Stimulated activated CD4-positive, alpha-beta T cell treated with anti-CD3 and anti-CD28 coated beads, Interleukin-15, amount 100 ng/mL, for 1 hour (primary cell): ENCODE measurements at regions not wholly inside any gene's neighbourhood (a gene's known extent, or its start where the extent isn't known, plus 50 kb on each side); places are given as distances from the start of the nearest gene placed in this dataset.

Experiments used
- DNase-seq, 2 donors: peaks; one replicate each; pipeline ENCODE4 v3.0.0-alpha.2; 2020; ENCODE audit warnings: low read depth in 1 of 2, low spot score in 1 of 2

DNA sequence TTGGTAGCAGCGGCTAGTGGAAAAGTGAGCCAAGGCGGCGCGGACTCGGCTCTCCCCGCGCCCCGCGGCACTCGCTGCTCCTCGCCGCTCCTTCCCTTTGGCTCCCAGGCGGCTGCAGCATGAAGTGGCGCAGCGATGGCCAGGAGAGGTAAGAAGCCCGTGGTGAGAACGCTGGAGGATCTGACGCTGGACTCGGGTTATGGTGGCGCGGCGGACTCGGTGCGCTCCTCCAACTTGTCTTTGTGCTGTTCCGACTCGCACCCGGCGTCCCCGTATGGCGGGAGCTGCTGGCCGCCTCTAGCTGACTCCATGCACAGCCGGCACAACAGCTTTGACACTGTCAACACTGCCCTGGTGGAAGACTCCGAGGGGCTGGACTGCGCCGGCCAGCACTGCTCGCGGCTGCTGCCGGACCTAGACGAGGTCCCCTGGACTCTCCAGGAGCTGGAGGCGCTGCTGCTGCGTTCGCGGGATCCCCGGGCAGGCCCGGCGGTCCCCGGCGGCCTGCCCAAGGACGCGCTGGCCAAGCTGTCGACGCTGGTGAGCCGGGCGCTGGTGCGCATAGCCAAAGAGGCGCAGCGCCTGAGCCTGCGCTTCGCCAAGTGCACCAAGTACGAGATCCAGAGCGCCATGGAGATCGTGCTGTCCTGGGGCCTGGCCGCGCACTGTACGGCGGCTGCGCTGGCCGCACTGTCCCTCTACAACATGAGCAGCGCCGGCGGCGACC lies 225.6 kb upstream of the CRY1 start:
- peak in 1 of 2 donors; percentile 21 for DNase-seq

DNA sequence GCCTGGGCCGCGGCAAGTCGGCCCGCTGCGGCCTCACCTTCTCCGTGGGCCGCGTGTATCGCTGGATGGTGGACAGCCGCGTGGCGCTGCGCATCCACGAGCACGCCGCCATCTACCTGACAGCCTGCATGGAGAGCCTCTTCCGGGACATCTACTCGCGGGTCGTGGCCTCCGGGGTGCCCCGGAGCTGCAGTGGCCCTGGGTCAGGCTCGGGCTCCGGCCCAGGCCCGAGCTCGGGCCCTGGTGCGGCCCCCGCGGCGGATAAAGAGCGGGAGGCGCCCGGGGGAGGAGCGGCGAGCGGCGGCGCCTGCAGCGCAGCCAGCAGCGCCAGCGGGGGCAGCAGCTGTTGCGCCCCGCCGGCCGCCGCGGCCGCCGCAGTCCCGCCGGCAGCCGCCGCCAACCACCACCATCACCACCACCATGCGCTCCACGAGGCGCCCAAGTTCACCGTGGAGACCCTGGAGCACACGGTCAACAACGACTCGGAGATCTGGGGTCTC lies 226.2 kb upstream of the CRY1 start:
- no peak for DNase-seq

- DNase-seq, result peak; percentile 56 to 74
Observed at GRCh38 chr12:107320033-107320928, 226.9 kb upstream of the CRY1 start.

DNA sequence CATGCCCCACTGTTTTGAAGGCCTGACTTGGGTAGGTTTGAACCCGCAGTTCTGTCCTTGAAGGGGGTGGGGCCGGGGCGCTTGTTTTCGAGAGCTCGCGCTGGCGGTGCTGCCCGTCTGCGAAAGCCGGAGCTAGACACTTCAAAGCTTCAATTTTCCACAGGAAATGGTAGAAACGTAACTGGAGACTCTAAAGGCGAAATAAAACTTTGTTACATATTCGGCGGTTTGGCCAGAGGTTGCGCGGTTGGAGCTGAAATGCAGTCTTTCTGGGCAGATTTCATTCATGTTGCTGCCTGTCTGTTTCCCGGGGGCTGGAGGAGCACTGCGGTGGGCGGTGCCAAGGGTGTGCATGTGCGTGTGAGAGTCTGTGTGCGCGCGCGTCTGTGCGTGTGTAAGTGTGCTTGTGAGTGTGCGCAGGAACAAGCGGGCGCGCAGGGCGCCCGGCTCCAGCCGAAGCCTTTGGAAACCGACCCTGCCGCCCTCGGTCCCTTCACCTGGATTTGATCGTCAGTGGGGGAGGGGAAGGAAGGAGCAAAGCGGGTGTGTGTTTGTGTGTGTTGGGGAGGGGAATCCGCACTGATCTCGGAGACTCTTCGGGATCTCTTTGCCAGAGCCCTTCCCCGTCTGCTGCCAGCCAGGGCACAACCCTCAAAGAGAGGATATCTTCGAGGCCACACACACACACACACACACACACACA lies 227.7 kb upstream of the CRY1 start:
- DNase-seq, result peak; percentile 42 to 54

GRCh38 chr12:107322063-107322462 lies 228.7 kb upstream of the CRY1 start:
- peak in 1 of 2 donors; percentile 4 for DNase-seq

GRCh38 chr12:107325075-107325608 lies 231.8 kb upstream of the CRY1 start:
- no peak for DNase-seq

- DNase-seq, result no peak
Observed at GRCh38 chr12:107326237-107326636, 232.9 kb upstream of the CRY1 start.

DNA sequence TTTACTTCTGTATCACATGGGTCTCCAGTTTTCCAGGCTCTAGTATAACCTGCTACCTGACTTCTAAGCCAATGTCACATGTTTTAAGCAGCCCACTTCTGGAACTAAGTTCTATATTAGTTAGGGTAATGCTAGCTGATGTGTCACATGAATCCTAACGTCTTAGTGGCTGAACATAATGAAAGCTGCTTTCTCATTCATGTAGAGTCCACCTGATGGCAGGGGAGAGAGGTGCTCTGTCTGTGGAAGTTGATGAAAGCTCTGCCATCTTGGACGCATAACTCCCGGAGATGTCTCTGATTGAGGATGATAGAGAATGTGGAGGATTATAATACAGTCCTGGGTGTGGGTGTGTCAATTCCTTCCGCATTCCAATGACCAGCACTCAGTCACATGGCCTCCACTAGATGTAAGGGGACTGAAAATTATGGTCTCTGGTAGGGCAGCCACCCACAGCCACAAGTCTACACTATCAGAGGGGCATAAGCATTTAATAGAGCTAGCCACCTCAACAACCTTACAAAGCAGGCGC lies 234.4 kb upstream of the CRY1 start:
- no peak for DNase-seq

- no peak for DNase-seq
Observed at GRCh38 chr12:107328442-107329133, 235.2 kb upstream of the CRY1 start.

DNA sequence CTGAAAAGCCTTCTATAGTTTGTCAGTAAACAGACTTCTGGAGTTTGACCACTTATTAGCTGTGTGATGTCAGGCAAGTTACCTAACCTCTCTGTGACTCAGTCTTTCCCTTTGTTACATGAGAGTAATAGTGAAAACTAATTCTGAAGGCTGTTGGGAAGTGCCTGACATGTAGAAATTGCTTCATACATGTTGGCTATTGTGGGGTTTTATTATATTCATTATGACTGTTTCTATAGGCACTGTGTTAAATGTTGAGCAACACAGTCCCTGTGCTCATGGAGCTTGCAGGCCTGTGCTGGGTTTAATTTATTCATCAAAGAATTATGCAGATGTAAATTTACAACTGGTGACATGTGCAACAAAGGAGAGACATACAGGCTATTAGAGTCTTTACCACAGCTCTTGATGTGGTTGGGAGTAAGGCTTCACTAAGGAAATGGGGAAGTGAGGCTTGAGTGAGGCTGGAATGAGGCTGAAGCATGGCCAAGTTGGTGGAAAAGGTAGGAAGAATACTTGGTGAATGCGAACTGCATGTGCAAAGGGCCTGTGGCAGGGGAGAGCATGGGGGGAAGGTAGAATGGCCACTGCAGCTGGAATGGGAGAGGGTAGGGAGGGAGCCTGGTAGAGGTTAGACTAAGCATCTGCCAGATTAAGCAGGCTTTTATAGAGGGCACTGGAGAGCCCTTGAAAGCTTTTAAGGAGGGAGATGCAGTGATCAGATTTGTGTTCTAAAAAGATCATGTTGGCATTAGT lies 236.4 kb upstream of the CRY1 start:
- no peak for DNase-seq

GRCh38 chr12:107330831-107331431 lies 237.6 kb upstream of the CRY1 start:
- no peak for DNase-seq

DNA sequence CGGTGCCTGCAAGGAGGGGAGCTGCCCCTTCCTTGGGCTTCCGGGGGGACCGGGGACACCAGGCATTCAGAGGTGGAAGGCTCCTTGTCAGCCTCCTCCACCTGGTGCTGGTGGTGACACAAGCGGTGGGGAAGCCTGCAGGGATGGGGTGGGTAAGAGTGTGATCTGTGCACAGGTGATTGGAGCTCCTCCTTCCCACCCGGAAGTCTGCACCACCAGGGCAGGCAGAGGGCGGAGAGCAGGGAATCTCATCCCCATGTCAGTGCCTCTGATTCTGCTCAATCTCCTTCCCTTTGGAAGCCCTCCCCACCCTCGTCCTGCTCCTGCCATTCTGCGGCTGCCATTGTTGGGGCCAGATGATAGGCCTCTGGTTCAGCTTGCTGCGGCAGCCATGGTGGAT lies 238.1 kb upstream of the CRY1 start:
- no peak for DNase-seq

- DNase-seq, result no peak
Observed at GRCh38 chr12:107331912-107332311, 238.6 kb upstream of the CRY1 start.

DNA sequence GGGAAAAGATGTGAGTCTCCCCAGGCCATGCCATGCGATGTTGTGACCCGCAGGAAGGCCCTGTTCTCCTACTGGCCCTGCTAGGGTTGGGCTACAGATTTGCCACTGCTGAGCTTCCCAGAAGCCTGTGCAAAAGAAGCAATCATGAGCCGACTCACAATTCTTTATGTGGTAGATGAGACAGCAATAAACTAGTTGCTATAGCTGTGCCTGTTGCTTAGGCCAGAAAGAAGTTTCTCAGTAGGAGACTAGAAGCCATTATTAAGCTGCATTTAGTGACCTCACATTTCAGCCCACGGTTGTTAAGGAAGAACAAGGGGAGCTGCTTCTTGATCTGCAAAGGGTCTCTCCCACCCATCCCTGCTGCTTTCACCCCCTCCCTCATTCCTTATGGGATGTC lies 239.4 kb upstream of the CRY1 start:
- DNase-seq, result no peak

DNA sequence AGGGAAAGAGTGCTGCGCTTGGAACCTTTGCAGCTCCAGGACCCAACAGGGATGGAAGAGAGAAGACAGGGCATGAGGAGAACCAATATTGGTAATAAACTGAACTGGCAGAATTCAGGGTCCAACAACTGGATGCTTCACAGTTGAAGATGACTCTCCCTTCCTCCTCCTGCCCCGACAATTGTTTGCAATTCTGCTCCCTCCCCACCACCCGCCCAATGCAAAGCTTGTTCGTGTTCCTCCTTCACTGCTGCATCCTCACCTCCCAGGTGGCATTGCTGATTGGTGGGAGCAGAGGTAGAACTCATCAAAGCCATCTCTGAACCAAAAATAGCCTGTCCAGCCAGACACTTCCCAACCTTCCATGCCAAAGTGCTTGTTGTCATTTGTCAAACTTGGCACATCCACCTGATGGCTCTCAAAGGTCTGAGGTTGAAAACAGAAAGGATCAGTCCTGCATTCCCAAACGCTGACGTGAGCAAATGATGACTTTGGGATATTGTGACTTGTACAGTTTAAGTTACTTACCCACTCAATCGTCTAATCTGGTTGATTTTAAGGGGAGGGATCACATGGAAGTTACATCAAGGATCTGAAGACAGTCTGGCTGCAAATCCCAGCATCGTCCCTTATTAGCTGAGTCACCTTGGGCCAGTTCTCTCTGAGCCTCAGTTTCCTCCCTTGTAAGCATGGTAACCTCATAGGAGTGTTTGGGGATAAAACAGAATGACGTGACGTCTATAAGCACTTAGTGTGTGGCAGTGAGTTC lies 242.6 kb upstream of the CRY1 start:
- DNase-seq, result no peak

DNA sequence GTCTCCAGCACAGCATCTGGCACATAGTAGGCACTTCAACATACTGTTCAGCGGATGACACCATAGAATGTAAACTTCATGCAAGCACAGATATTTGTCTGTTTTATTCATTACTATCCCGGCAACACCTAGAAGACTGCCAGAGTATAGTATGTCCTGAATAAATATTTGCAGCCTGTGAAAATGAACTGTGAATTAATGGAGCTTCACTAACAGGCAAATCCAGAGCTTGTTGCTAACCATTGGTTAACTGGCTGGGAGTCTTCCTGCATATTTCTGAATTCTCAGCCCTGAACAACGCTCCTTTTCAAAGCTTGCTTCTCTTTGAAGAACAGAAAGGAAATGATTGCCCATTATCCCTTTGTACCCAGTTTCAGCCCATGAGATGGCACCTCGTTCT lies 243.3 kb upstream of the CRY1 start:
- DNase-seq, result no peak

- DNase-seq, result no peak
Observed at GRCh38 chr12:107337346-107338095, 244.2 kb upstream of the CRY1 start.

DNA sequence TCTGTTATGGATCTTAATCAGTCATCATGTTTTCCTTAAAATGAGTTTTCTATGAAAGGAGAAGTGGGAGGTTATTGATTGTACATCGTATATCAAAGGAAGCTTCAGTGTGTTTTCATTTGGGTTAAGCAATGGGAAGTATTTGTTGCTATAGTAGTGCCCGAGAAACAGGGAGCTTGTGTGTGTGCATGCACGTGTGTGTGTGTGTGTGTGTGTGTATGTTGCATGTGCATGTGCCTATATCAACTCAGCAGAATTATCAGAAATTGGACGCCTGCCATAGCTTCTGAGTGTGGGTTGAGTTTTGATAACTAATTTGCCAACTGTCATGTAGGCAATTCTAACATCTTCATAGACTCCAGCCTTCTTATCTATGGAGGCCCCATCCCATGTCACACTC lies 246.1 kb upstream of the CRY1 start:
- DNase-seq, result no peak
